Effector memory CD8-positive, alpha-beta T cell (primary cell): ENCODE measurements at regions not wholly inside any gene's neighbourhood (a gene's known extent, or its start where the extent isn't known, plus 50 kb on each side); places are given as distances from the start of the nearest gene placed in this dataset.

ENCODE experiments used
- ATAC-seq: fragments of 150-1000 bp; cut with Tn5 transposase; replicated peaks from 2 replicates; pipeline ENCODE4 v1.10.0; 2021; ENCODE audit warnings: mild to moderate bottlenecking, moderate library complexity
- DNase-seq, 3 experiments: peaks; one replicate each; pipeline ENCODE4 v3.0.0; 2021
- H3K27ac Mint-ChIP-seq, 2 donors: one replicate each; pipeline ENCODE4 v1.8.0; 2022; ENCODE audit warnings: mild to moderate bottlenecking in 2 of 2, mixed read lengths in 2 of 2, moderate library complexity in 2 of 2
- H3K27me3 Mint-ChIP-seq, 2 donors: one replicate each; pipeline ENCODE4 v1.8.0; 2022; ENCODE audit warnings: mixed read lengths in 2 of 2
- H3K36me3 Mint-ChIP-seq: one replicate; pipeline ENCODE4 v1.8.0; 2022; ENCODE audit warnings: mild to moderate bottlenecking, moderate library complexity, mixed read lengths; ENCODE audit not compliant: insufficient read depth
- H3K4me1 Mint-ChIP-seq, 2 donors: one replicate each; pipeline ENCODE4 v1.8.0; 2022; ENCODE audit warnings: low read depth in 2 of 2, mixed read lengths in 2 of 2
- H3K4me3 Mint-ChIP-seq, 2 donors: one replicate each; pipeline ENCODE4 v1.8.0; 2022; ENCODE audit warnings: mild to moderate bottlenecking in 2 of 2, mixed read lengths in 2 of 2, moderate library complexity in 2 of 2
- H3K9me3 Mint-ChIP-seq, 2 donors: one replicate each; pipeline ENCODE4 v1.8.0; 2022; ENCODE audit warnings: mixed read lengths in 2 of 2

- Mint-ChIP-seq H3K27ac (no peak overlapping the region), H3K36me3 (peaks cover 3% of the 10 kb centered on the region), H3K9me3 (no peaks in the 10 kb centered on the region), H3K4me1 (no peaks in the 10 kb centered on the region), H3K27me3 (peaks cover 11 to 16% of the 10 kb centered on the region in 2 donors), H3K4me3 (no peak overlapping the region)
- ATAC-seq (no peak), DNase-seq (no peak)
These were observed 209.8 kb downstream of the PDCD6IP start for GRCh38 chr3:34008191-34008590.

- DNase-seq = no peak
- Mint-ChIP-seq H3K4me3 (no peak overlapping the region), H3K27me3 (peaks cover 6 to 14% of the 10 kb centered on the region in 2 donors), H3K36me3 (peaks cover 3% of the 10 kb centered on the region), H3K4me1 (no peaks in the 10 kb centered on the region), H3K27ac (no peak overlapping the region), H3K9me3 (no peaks in the 10 kb centered on the region)
- ATAC-seq = no peak
These were observed 210.7 kb downstream of the PDCD6IP start for GRCh38 chr3:34008836-34009809.

DNA sequence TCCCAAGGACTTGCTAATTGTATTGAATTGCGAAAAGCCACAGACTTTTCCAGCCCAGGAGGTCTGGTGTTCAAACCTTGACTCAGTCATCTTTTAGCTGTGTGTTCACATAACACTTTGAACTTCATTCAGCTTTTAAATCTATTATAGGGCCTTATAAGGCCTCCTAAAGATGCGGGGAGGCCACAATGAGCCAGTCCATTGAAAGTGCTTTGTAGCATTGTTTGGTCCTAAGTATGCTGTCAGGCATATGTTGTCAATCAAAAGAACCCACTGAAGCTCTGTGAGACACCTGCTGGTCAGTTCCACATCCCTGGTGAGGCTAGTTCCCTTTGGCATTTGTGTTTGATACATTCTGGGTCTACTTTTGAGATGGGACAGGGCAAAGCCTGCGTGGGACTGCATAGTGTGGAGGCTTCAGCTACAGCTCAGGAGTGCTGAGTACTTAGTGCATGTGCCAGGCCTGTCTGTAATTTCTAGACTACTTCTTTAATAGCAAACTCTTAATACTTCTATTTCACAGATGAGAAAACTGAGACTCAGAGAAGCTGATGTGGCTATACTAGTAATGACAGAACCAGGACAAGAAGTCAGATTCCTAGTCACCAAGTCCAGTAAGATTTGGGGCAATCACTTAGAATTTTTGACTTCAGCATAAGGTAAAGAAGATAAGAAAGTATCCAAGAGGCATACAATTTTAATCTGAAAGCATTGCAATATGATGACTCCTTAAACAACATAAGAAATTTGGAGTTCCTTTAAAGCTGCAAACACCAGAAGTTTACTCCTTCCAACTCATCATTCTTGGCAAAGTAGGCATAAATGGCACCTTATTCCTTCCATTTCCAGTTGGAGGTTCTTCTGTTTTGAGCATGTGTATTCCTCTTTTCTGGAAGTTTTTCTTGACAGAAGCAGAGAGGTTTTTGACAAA lies 213.0 kb downstream of the PDCD6IP start:
- Mint-ChIP-seq H3K36me3 (peaks cover 3% of the 10 kb centered on the region), H3K4me1 (peaks cover 4 to 7% of the 10 kb centered on the region in 2 donors), H3K27ac (no peak overlapping the region), H3K27me3 (no peaks in the 10 kb centered on the region), H3K4me3 (no peak overlapping the region), H3K9me3 (no peaks in the 10 kb centered on the region)
- ATAC-seq = no peak
- no peak for DNase-seq

- no peak overlapping the region for H3K4me3 Mint-ChIP-seq
- DNase-seq (no peak), ATAC-seq (no peak)
- peaks cover 9 to 13% of the 10 kb centered on the region in 2 donors for H3K4me1 Mint-ChIP-seq
- no peaks in the 10 kb centered on the region for H3K27me3 Mint-ChIP-seq
- H3K9me3 Mint-ChIP-seq = no peaks in the 10 kb centered on the region
- peaks cover 3% of the 10 kb centered on the region for H3K36me3 Mint-ChIP-seq
- no peak overlapping the region for H3K27ac Mint-ChIP-seq
These were observed 213.7 kb downstream of the PDCD6IP start for GRCh38 chr3:34012102-34012461.

DNA sequence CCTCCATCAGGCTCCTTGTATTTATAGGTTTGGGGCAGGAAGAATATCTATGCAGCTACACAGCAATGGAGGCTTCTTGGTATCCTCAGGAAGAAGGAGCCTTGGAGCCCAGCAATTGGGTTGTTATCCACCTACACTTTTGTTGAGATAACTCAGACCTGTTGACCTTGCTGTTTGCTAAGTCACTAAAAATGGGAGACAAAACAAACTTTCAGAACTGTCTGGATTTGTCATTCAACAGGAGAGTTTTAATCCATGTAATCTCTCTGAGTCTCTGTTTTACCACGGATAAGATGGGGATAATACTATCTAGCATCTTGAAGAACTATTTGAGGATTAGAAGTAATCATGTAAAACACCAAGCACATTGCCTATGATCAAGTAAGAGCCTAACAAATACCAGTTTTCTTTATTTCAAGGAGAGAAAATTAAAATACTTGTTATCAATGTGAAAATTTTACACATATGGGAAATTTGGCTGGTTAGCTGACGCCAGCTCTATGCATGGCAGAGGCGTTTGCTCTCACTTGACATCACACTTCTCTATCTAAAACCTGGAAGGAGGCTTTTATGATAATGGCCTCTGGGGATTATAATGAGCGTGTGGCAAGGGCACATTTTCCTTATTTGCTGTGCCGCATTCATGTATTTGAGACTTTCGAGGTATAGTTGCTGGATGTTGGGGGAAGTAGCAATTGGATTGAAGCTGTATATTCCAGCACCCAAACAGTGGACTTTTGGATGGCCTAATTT lies 215.6 kb downstream of the PDCD6IP start:
- ATAC-seq (no peak), DNase-seq (no peak)
- no peak overlapping the region for H3K4me3 Mint-ChIP-seq
- no peaks in the 10 kb centered on the region for H3K27me3 Mint-ChIP-seq
- peaks cover 17 to 28% of the 10 kb centered on the region in 2 donors for H3K4me1 Mint-ChIP-seq
- peak overlapping the region in 1 of 2 donors; percentile 17 for H3K27ac Mint-ChIP-seq
- H3K36me3 Mint-ChIP-seq = peaks cover 3% of the 10 kb centered on the region
- H3K9me3 Mint-ChIP-seq = no peaks in the 10 kb centered on the region

DNA sequence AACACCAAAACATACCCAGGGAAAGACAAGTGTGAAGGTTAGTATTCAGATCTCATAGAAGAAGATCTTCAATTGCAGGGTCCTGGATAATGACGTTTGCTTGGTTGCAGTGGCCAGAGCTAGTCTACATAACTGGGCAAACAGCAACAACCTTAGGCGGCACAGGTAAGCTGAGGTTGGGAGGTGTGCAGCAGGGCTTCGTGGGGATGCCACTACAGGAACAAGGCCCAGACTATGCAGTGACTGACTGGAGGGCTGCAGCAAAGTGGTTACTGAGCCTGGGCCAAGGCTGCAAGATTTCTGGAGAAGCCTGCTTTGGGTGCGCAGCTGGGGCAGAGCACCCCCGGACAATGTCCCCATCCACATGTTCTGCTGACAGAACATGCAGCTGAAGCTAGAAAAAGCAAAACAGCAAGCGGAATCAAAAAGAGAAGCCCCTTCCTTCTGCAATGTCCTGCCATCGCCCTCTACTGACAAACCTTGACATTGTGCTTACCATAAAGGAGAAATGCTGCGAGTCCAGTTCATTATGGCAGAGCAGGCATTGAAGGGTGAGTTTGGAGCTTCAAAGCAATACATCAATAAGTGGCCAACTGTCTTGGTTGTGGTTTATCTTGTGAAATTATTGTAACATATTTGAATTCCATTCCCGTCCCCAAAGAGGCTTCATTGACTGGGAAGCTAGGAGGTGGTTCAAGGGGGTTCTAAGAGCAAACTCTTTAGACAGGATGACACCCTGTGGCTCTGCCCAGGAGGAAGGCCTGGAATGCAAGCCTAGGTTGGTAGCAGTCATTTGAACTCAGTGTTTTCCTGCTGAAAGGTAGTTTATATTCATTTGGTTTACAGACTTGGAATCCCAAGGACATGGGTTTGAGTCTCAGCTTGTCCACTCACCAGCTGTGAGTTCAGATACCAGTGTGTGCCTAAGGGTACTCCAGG lies 217.0 kb downstream of the PDCD6IP start:
- H3K36me3 Mint-ChIP-seq = peaks cover 3% of the 10 kb centered on the region
- no peaks in the 10 kb centered on the region for H3K27me3 Mint-ChIP-seq
- H3K9me3 Mint-ChIP-seq = no peaks in the 10 kb centered on the region
- peaks cover 17 to 32% of the 10 kb centered on the region in 2 donors for H3K4me1 Mint-ChIP-seq
- no peak for ATAC-seq
- peak overlapping the region; percentile 10 to 83 for H3K27ac Mint-ChIP-seq
- DNase-seq = no peak
- H3K4me3 Mint-ChIP-seq = peak overlapping the region in 1 of 2 donors; percentile 10

- Mint-ChIP-seq H3K27me3 (no peaks in the 10 kb centered on the region), H3K9me3 (no peaks in the 10 kb centered on the region), H3K4me1 (peaks cover 17 to 36% of the 10 kb centered on the region in 2 donors), H3K36me3 (no peaks in the 10 kb centered on the region), H3K27ac (peak overlapping the region; percentile 83 to 86), H3K4me3 (peak overlapping the region; percentile 43 to 66)
- DNase-seq (peak in 2 of 3 experiments; percentile 11 to 24), ATAC-seq (peak; percentile 82)
These were observed 218.6 kb downstream of the PDCD6IP start for GRCh38 chr3:34016925-34017587.

DNA sequence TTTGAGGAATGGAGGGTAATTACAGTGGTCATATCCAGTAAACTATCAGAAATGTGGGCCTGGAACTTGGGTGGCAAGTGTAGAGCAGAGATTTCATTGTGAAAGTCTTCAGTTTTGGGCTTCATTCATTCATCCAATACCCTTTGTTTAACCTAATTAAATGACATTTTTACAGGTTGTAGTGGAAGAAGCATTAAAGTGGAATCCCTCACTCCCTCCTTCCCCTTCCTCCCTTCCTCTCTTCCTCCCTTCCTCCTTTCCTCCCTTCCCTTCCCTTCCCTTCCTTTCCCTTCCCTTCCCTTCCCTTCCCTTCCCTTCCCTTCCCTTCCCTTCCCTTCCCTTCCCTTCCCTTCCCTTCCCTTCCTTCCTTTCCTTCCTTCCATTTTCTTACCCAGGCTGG lies 219.3 kb downstream of the PDCD6IP start:
- peak overlapping the region; percentile 11 to 66 for H3K4me3 Mint-ChIP-seq
- H3K27me3 Mint-ChIP-seq = no peaks in the 10 kb centered on the region
- peaks cover 17 to 36% of the 10 kb centered on the region in 2 donors for H3K4me1 Mint-ChIP-seq
- no peaks in the 10 kb centered on the region for H3K9me3 Mint-ChIP-seq
- no peaks in the 10 kb centered on the region for H3K36me3 Mint-ChIP-seq
- no peak for ATAC-seq
- peak overlapping the region; percentile 83 to 86 for H3K27ac Mint-ChIP-seq
- no peak for DNase-seq

- H3K36me3 Mint-ChIP-seq = no peaks in the 10 kb centered on the region
- H3K9me3 Mint-ChIP-seq = no peaks in the 10 kb centered on the region
- no peak for ATAC-seq
- H3K4me1 Mint-ChIP-seq = peaks cover 17 to 36% of the 10 kb centered on the region in 2 donors
- H3K4me3 Mint-ChIP-seq = no peak overlapping the region
- no peaks in the 10 kb centered on the region for H3K27me3 Mint-ChIP-seq
- peak overlapping the region in 1 of 2 donors; percentile 5 for H3K27ac Mint-ChIP-seq
- no peak for DNase-seq
These were observed 220.7 kb downstream of the PDCD6IP start for GRCh38 chr3:34019158-34019557.

DNA sequence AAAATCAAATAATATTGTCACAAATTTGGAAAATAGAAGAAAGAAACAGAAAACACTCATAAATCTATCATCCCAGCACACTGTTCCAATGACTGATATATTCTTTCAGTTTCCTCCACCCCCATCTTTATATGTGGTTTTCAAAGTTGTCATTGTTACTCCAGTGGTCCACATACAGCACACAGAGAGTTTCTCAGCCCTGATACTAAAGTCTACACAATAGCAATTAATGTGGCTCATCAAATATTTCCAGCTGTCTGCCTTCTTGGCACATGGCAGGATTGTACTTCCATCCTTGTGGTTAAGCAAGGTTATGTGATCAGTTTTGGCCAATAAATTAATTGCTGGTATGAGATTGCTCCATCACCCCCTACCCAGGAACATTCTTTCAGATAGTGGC lies 221.7 kb downstream of the PDCD6IP start:
- peaks cover 16 to 34% of the 10 kb centered on the region in 2 donors for H3K4me1 Mint-ChIP-seq
- H3K27ac Mint-ChIP-seq = no peak overlapping the region
- ATAC-seq = no peak

DNA sequence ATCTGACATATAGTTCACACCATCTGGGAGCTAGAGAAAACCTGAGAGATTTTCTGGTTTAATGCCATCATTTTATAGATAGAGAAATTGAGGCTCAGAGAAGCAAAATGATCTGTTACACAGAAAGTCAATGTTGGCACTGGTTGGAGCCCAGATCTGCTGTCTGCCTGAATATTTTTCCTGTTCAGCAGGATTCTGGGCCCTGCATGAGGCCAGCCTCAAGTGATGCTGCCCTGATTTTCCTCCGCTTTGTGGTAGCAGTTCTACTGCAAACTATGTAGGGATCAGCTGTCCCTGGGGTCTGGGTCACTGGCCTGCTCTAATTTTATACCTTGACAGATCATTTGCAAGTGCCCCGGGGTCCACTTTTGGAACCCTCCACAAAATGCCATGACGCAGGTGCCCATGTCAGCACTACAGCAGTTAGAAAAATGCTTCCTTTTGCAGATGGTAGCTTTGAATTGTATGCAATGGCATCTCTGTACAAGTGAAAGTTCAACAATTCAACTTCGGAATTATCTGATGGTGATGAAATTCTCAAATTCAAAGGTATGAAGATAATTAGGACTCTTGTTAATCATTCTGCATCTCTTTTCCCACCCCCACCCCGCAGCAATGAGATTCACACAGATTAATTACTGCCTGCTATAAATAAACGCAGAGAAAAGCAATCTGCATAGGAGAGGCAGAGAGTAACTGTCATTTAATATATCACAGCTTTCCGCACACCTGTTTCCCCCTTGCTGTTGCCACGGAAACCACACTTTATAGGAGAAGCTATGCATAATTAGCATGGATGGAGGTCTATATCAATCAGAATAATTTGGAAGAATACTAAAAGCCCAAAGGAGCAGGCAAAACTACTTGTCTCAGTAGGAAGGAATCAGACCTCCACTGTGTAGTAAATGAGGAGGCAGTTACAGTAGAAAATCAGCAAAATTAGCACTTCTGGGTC lies 222.6 kb downstream of the PDCD6IP start:
- Mint-ChIP-seq H3K36me3 (no peaks in the 10 kb centered on the region), H3K9me3 (no peaks in the 10 kb centered on the region), H3K27ac (peak overlapping the region in 1 of 2 donors; percentile 19), H3K4me1 (peaks cover 13 to 32% of the 10 kb centered on the region in 2 donors), H3K4me3 (no peak overlapping the region), H3K27me3 (no peaks in the 10 kb centered on the region)
- DNase-seq = no peak
- no peak for ATAC-seq

More for the DNA sequence above, 221.7 kb downstream of the PDCD6IP start:
- Mint-ChIP-seq H3K27me3 (no peaks in the 10 kb centered on the region), H3K4me3 (no peak overlapping the region), H3K36me3 (no peaks in the 10 kb centered on the region), H3K9me3 (no peaks in the 10 kb centered on the region)
- no peak for DNase-seq
